SH-SY5Y (cell line): ENCODE measurements at regions not wholly inside any gene's neighbourhood (a gene's known extent, or its start where the extent isn't known, plus 50 kb on each side); places are given as distances from the start of the nearest gene placed in this dataset.

Source experiments
- GATA2 ChIP-seq: IDR thresholded peaks from 2 replicates; pipeline ENCODE4 v1.6.1; 2011; ENCODE audit warnings: mild to moderate bottlenecking, low read depth, low read length
- GATA3 ChIP-seq: IDR thresholded peaks from 2 replicates; pipeline ENCODE4 v1.6.1; 2011; ENCODE audit warnings: low read depth, mild to moderate bottlenecking, low read length, moderate library complexity

- no peak for TF ChIP-seq GATA2
- no peak for TF ChIP-seq GATA3
Measured at GRCh38 chr10:90286941-90287340, 570.9 kb downstream of the HTR7 start.
